Iris pigment epithelial cell (primary cell): ENCODE measurements at regions not wholly inside any gene's neighbourhood (a gene's known extent, or its start where the extent isn't known, plus 50 kb on each side); places are given as distances from the start of the nearest gene placed in this dataset.
"Not testable (repeated sequence)": the region's sequence is repeated elsewhere in the genome, so short reads cannot be mapped to it uniquely, and the experiment has no call there.

Experiments
- DNase-seq: peaks from one replicate; pipeline ENCODE4 v3.0.0-alpha.2; 2011; ENCODE audit warnings: low read depth

- not testable (repeated sequence) for DNase-seq
Observed at GRCh38 chr1:147348592-147348991, 106.1 kb downstream of the CHD1L start.

GRCh38 chr1:147349533-147349932, 107.0 kb downstream of the CHD1L start:
- DNase-seq = no peak

GRCh38 chr1:147351140-147351835, 108.8 kb downstream of the CHD1L start:
- no peak for DNase-seq

GRCh38 chr1:147377263-147378246, 135.1 kb downstream of the CHD1L start:
- DNase-seq = no peak

- no peak for DNase-seq
Observed at GRCh38 chr1:147379889-147380288, 137.4 kb downstream of the CHD1L start.

GRCh38 chr1:147384804-147385203, 142.3 kb downstream of the CHD1L start:
- no peak for DNase-seq

GRCh38 chr1:147388969-147389368, 146.5 kb downstream of the CHD1L start:
- DNase-seq = no peak

- DNase-seq = peak; percentile 48
Observed at GRCh38 chr1:147389532-147390184, 147.2 kb downstream of the CHD1L start.

- no peak for DNase-seq
Observed at GRCh38 chr1:147390185-147390542, 147.7 kb downstream of the CHD1L start.

- no peak for DNase-seq
Observed at GRCh38 chr1:147391114-147391513, 148.6 kb downstream of the CHD1L start.

- not testable (repeated sequence) for DNase-seq
Observed at GRCh38 chr1:147402326-147403045, 138.8 kb upstream of the BCL9 start.

- DNase-seq = not testable (repeated sequence)
Observed at GRCh38 chr1:147404344-147404743, 137.0 kb upstream of the BCL9 start.

- DNase-seq = no peak
Observed at GRCh38 chr1:147409886-147410285, 131.4 kb upstream of the BCL9 start.

- no peak for DNase-seq
Observed at GRCh38 chr1:147413110-147413605, 128.1 kb upstream of the BCL9 start.

- DNase-seq = no peak
Observed at GRCh38 chr1:147414505-147415163, 126.7 kb upstream of the BCL9 start.

GRCh38 chr1:147417024-147417423, 124.3 kb upstream of the BCL9 start:
- DNase-seq = no peak

- DNase-seq = not testable (repeated sequence)
Observed at GRCh38 chr1:147423100-147423827, 118.0 kb upstream of the BCL9 start.

GRCh38 chr1:147434921-147435320, 106.4 kb upstream of the BCL9 start:
- no peak for DNase-seq

- DNase-seq = no peak
Observed at GRCh38 chr1:147444381-147444780, 96.9 kb upstream of the BCL9 start.

GRCh38 chr1:147451628-147452027, 89.7 kb upstream of the BCL9 start:
- no peak for DNase-seq

GRCh38 chr1:147452809-147453208, 88.5 kb upstream of the BCL9 start:
- no peak for DNase-seq
